MM.1S (cell line): ENCODE measurements at regions not wholly inside any gene's neighbourhood (a gene's known extent, or its start where the extent isn't known, plus 50 kb on each side); places are given as distances from the start of the nearest gene placed in this dataset.

Source experiments
- DNase-seq: peaks from one replicate; pipeline ENCODE4 v3.0.0-alpha.2; 2015
- H2AFZ ChIP-seq: fragments of 300-600 bp; sonication (generic); 2 replicates; pipeline ENCODE4 v1.6.0; 2016; ENCODE audit warnings: antibody characterized with exemption, low read length
- H3F3A ChIP-seq: fragments of 300-600 bp; sonication (generic); 2 replicates; pipeline ENCODE4 v1.6.1; 2016; ENCODE audit warnings: mild to moderate bottlenecking, antibody characterized with exemption, low read length, moderate library complexity, mixed read lengths; ENCODE audit not compliant: insufficient read depth
- H3K27ac ChIP-seq: fragments of 300-600 bp; sonication (generic); 2 replicates; pipeline ENCODE4 v1.5.1; 2016; ENCODE audit warnings: mild to moderate bottlenecking, low read length
- H3K27me3 ChIP-seq: fragments of 300-600 bp; sonication (generic); replicated peaks from 2 replicates; pipeline ENCODE4 v1.6.0; 2016; ENCODE audit warnings: low read length; ENCODE audit not compliant: insufficient read depth
- H3K36me3 ChIP-seq: fragments of 300-600 bp; sonication (generic); replicated peaks from 2 replicates; pipeline ENCODE4 v1.6.1; 2016; ENCODE audit warnings: mild to moderate bottlenecking, low read length, mixed read lengths; ENCODE audit not compliant: insufficient read depth
- H3K4me1 ChIP-seq: fragments of 300-600 bp; sonication (generic); 2 replicates; pipeline ENCODE4 v1.6.1; 2016; ENCODE audit warnings: low read length, mixed read lengths
- H3K4me2 ChIP-seq: fragments of 300-600 bp; sonication (generic); 2 replicates; pipeline ENCODE4 v1.6.0; 2016; ENCODE audit warnings: low read depth, low read length
- H3K4me3 ChIP-seq: fragments of 300-600 bp; sonication (generic); 2 replicates; pipeline ENCODE4 v1.5.1; 2016; ENCODE audit warnings: low read length, mixed read lengths
- H3K79me2 ChIP-seq: fragments of 300-600 bp; sonication (generic); 2 replicates; pipeline ENCODE4 v1.6.1; 2016; ENCODE audit warnings: mixed run types, low read length, mixed read lengths
- H3K9ac ChIP-seq: fragments of 300-600 bp; sonication (generic); 2 replicates; pipeline ENCODE4 v1.6.1; 2016; ENCODE audit warnings: low read length, mixed read lengths
- H3K9me2 ChIP-seq: fragments of 300-600 bp; sonication (generic); replicated peaks from 2 replicates; pipeline ENCODE4 v1.6.1; 2016; ENCODE audit warnings: mild to moderate bottlenecking, low read length, mixed read lengths; ENCODE audit not compliant: insufficient read depth
- H3K9me3 ChIP-seq: fragments of 300-600 bp; sonication (generic); replicated peaks from 2 replicates; pipeline ENCODE4 v1.6.1; 2016; ENCODE audit warnings: mild to moderate bottlenecking, low read length, mixed read lengths; ENCODE audit not compliant: insufficient read depth
- H4K20me1 ChIP-seq: fragments of 300-600 bp; sonication (generic); 2 replicates; pipeline ENCODE4 v1.6.1; 2016; ENCODE audit warnings: mild to moderate bottlenecking, low read length, moderate library complexity, mixed read lengths; ENCODE audit not compliant: insufficient read depth
- EZH2 ChIP-seq: fragments of 300-600 bp; sonication (generic); optimal IDR thresholded peaks from 2 replicates; pipeline ENCODE3; 2017; ENCODE audit warnings: low read depth, mild to moderate bottlenecking, antibody characterized with exemption, low read length, mixed read lengths
- EZH2phosphoT487 ChIP-seq: fragments of 300-600 bp; sonication (generic); IDR thresholded peaks from 2 replicates; pipeline ENCODE4 v1.6.1; 2018; ENCODE audit warnings: antibody characterized with exemption, low read length
- TF ChIP-seq, protein P1 (sequence below): fragments of 300-600 bp; sonication (generic); IDR thresholded peaks from 2 replicates; pipeline ENCODE4 v1.5.1; 2016; ENCODE audit warnings: antibody characterized with exemption, low read length, mixed read lengths

DNA sequence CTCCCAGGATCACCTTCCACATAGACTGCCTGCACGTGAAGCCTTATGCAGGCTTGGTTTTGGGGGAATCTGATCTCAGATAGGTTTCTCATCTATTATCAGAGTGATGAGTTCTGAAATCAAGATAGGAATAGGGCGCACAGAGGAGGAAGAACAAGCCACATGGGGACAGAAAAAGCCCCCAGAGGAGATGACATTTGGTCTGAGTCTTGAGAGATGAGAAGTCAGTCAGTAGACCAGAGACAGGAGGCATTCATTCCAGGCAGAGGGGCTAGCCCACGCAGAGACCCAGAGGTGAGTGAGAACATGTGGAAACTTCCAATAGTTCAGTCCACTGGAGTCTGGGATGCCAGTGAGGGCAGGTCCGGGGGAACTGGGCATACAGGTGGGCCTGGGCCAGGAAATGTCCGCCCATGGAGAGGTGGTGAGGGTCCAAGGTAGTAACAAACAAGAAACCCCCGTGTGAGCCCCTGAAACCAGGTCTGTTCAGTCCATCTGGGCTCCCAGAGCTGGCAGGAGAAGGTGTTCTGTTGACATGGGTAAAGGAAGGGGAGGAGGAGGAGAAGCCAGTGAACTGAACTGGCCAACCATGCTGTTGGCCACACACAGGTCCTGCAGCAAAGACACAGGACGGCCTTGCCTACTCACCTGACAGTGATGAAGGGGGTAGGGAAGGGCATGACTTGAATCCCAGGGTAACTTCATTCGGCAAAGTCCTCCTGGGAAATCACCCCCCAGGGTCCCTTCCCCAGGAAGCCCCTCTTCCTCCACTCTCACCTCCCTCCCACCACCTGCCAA, 69.3 kb upstream of the SMNDC1 start:
- Histone ChIP-seq H3K4me1 (peaks cover 5% of the 10 kb centered on the region), H3K27ac (no peak overlapping the region), H3K9ac (no peak overlapping the region), H3K4me3 (no peak overlapping the region), H2AFZ (no peak overlapping the region), H3K27me3 (no peaks in the 10 kb centered on the region), H4K20me1 (no peaks in the 10 kb centered on the region), H3K9me3 (no peaks in the 10 kb centered on the region), H3K9me2 (no peaks in the 10 kb centered on the region), H3K36me3 (no peaks in the 10 kb centered on the region), H3F3A (no peaks in the 10 kb centered on the region), H3K4me2 (no peak overlapping the region), H3K79me2 (no peaks in the 10 kb centered on the region)
- no peak for DNase-seq
- TF ChIP-seq EZH2phosphoT487 (no peak), EZH2 (no peak)
- TF ChIP-seq, protein P1, sequence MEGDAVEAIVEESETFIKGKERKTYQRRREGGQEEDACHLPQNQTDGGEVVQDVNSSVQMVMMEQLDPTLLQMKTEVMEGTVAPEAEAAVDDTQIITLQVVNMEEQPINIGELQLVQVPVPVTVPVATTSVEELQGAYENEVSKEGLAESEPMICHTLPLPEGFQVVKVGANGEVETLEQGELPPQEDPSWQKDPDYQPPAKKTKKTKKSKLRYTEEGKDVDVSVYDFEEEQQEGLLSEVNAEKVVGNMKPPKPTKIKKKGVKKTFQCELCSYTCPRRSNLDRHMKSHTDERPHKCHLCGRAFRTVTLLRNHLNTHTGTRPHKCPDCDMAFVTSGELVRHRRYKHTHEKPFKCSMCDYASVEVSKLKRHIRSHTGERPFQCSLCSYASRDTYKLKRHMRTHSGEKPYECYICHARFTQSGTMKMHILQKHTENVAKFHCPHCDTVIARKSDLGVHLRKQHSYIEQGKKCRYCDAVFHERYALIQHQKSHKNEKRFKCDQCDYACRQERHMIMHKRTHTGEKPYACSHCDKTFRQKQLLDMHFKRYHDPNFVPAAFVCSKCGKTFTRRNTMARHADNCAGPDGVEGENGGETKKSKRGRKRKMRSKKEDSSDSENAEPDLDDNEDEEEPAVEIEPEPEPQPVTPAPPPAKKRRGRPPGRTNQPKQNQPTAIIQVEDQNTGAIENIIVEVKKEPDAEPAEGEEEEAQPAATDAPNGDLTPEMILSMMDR = no peak

DNA sequence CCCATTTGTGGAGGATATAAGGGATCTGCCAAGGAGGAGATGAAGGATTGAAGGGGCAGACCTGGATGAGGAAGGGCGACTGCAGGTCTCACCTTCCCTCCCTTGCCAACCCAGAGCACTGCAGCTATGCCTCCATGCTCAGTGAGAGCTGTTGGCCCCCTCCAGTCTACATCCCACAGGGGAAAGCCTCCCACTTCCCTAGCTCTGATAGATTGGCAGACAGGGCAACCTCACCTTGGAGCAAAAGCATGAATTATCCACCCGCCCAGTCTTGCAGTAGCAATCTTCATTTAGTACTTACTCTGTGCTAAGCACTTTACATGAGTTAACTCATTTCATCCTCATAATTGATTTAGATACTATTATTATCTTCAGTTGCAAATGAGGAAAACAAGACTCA, 70.4 kb upstream of the SMNDC1 start:
- H3F3A ChIP-seq = no peaks in the 10 kb centered on the region
- H3K9me3 ChIP-seq = no peaks in the 10 kb centered on the region
- H4K20me1 ChIP-seq = no peaks in the 10 kb centered on the region
- no peaks in the 10 kb centered on the region for H3K79me2 ChIP-seq
- no peak overlapping the region for H3K4me3 ChIP-seq
- H3K27ac ChIP-seq = no peak overlapping the region
- DNase-seq = no peak
- no peaks in the 10 kb centered on the region for H3K36me3 ChIP-seq
- H3K27me3 ChIP-seq = no peaks in the 10 kb centered on the region
- H3K4me1 ChIP-seq = peaks cover under 1% of the 10 kb centered on the region
- no peak overlapping the region for H3K4me2 ChIP-seq
- no peaks in the 10 kb centered on the region for H3K9me2 ChIP-seq
- H3K9ac ChIP-seq = no peak overlapping the region
- TF ChIP-seq EZH2 = no peak
- TF ChIP-seq EZH2phosphoT487 = no peak
- TF ChIP-seq, protein P1 = no peak
- no peak overlapping the region for H2AFZ ChIP-seq

DNA sequence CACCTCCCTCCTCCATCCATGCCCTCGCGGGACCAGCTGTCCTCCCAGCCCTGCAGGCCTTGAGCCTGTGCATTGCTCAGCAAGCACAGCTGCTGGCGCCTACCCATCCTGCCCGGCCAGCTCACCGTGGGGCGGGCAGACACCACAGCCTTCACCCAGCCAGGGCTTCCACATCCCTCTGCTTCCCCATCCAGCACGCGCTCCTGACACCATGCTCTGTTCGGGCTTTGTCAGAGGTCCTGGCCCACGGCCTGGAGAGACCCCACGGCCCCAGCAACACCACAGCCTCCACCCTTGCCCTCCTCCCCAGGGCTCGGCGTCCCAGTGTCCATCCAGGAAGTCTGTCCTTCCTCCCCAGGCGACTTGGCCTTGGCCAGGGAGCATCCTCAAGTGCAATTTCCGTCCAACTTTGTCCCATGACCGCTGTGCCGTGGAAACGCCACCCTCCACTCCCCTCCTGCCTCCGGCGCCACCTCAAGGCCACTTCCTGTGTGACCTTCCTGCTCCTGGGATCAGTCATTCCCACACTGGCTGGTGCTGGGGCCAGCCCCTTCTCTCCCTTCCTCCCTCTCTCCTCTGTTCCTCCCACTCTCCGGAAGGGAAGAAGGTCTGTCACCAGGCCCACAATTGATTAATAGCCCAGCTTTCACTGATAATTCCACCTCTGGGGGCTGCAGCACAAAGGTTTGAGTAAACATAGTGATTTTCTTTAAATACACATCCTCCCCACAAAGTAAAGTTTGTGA, 71.5 kb upstream of the SMNDC1 start:
- Histone ChIP-seq H3K27ac (no peak overlapping the region), H3K9ac (no peak overlapping the region), H3K79me2 (no peaks in the 10 kb centered on the region), H4K20me1 (no peaks in the 10 kb centered on the region), H3K36me3 (no peaks in the 10 kb centered on the region), H3K4me1 (no peaks in the 10 kb centered on the region), H3K4me2 (no peak overlapping the region), H3K9me2 (no peaks in the 10 kb centered on the region), H3K4me3 (no peak overlapping the region), H3K9me3 (no peaks in the 10 kb centered on the region), H3K27me3 (no peaks in the 10 kb centered on the region), H3F3A (no peaks in the 10 kb centered on the region), H2AFZ (no peak overlapping the region)
- no peak for TF ChIP-seq EZH2
- TF ChIP-seq, protein P1 = no peak
- TF ChIP-seq EZH2phosphoT487 = no peak
- DNase-seq = no peak
